VCaP (cell line): ENCODE measurements at regions not wholly inside any gene's neighbourhood (a gene's known extent, or its start where the extent isn't known, plus 50 kb on each side); places are given as distances from the start of the nearest gene placed in this dataset.
A peak's percentile ranks its signal among the peaks of the same experiment; 100 is the strongest.
"Not testable (repeated sequence)": the region's sequence is repeated elsewhere in the genome, so short reads cannot be mapped to it uniquely, and the experiment has no call there.

ENCODE experiments used
- H3K27ac ChIP-seq: fragments of 450-650 bp; 2 replicates; pipeline ENCODE4 v1.5.1; 2017
- CTCF ChIP-seq: fragments of 450-650 bp; conservative IDR thresholded peaks from 2 replicates; pipeline ENCODE4 v1.5.1; 2017; ENCODE audit warnings: mild to moderate bottlenecking, moderate library complexity

GRCh38 chr22:27312966-27313855, 488.3 kb downstream of the MN1 start:
- no peak overlapping the region for H3K27ac ChIP-seq
- no peak for TF ChIP-seq CTCF

GRCh38 chr22:27314276-27314807, 487.2 kb downstream of the MN1 start:
- H3K27ac ChIP-seq, result no peak overlapping the region
- TF ChIP-seq CTCF, result no peak

GRCh38 chr22:27315833-27316232, 485.7 kb downstream of the MN1 start:
- TF ChIP-seq CTCF, result no peak
- no peak overlapping the region for H3K27ac ChIP-seq

GRCh38 chr22:27317096-27317495, 484.5 kb downstream of the MN1 start:
- TF ChIP-seq CTCF, result no peak; the same call in 1 of the 2 replicates
- peak overlapping the region; percentile 78 for H3K27ac ChIP-seq

- TF ChIP-seq CTCF, result no peak
- peak overlapping the region; percentile 78 for H3K27ac ChIP-seq
Observed at GRCh38 chr22:27317971-27318428, 483.6 kb downstream of the MN1 start.

GRCh38 chr22:27318516-27318915, 483.0 kb downstream of the MN1 start:
- TF ChIP-seq CTCF, result no peak
- H3K27ac ChIP-seq, result peak overlapping the region; percentile 78

GRCh38 chr22:27323661-27324060, 477.9 kb downstream of the MN1 start:
- TF ChIP-seq CTCF, result no peak
- no peak overlapping the region for H3K27ac ChIP-seq

- H3K27ac ChIP-seq, result not testable (repeated sequence)
Observed at GRCh38 chr22:27324908-27325307, 476.6 kb downstream of the MN1 start.
